Bronchial epithelial cell (primary cell): ENCODE measurements at regions not wholly inside any gene's neighbourhood (a gene's known extent, or its start where the extent isn't known, plus 50 kb on each side); places are given as distances from the start of the nearest gene placed in this dataset.

ENCODE experiments used
- DNase-seq: peaks from one replicate; pipeline ENCODE4 v3.0.0-alpha.2; 2010; ENCODE audit warnings: low read depth
- FAIRE-seq: peaks from 2 replicates; lab custom pipeline; 2011; peaks lifted over from hg19 to GRCh38; lab: Jason Lieb, UNC
- H3K27me3 ChIP-seq: 2 replicates; pipeline ENCODE4 v1.5.1; 2011; ENCODE audit warnings: low read length; ENCODE audit not compliant: control insufficient read depth, insufficient read depth
- H3K36me3 ChIP-seq: 2 replicates; pipeline ENCODE4 v1.5.1; 2011; ENCODE audit warnings: low read length; ENCODE audit not compliant: control insufficient read depth, insufficient read depth
- H3K4me3 ChIP-seq: 2 replicates; pipeline ENCODE4 v1.5.1; 2011; ENCODE audit warnings: mild to moderate bottlenecking, low read depth, low read length, control low read depth
- TF ChIP-seq, protein P1 (sequence below): IDR thresholded peaks from 2 replicates; pipeline ENCODE4 v1.5.1; 2011; ENCODE audit warnings: mild to moderate bottlenecking, moderate library complexity, low read length, control low read depth, inconsistent platforms; ENCODE audit not compliant: insufficient read depth, severe bottlenecking

DNA sequence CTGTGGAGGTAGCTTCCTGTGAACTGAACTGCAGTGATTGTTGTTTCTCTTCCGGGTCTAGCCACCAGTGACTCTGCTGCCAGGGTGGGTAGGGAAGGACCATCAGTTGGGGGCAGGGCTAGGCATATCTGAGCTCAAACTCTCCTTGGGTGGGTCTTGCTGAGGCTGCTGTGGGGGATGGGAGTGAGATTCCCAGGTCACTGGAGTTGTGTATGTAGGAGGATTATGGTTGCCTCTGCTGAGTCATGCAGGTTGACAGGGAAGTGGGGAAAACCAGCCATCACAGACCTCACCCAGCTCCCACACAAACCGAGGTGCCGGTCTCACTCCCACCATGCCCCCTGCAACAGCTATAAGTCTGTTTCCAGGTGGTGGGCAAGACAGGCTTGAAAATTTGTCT, 1937.8 kb downstream of the PCDH7 start:
- FAIRE-seq (no peak), DNase-seq (no peak)
- TF ChIP-seq, protein P1, sequence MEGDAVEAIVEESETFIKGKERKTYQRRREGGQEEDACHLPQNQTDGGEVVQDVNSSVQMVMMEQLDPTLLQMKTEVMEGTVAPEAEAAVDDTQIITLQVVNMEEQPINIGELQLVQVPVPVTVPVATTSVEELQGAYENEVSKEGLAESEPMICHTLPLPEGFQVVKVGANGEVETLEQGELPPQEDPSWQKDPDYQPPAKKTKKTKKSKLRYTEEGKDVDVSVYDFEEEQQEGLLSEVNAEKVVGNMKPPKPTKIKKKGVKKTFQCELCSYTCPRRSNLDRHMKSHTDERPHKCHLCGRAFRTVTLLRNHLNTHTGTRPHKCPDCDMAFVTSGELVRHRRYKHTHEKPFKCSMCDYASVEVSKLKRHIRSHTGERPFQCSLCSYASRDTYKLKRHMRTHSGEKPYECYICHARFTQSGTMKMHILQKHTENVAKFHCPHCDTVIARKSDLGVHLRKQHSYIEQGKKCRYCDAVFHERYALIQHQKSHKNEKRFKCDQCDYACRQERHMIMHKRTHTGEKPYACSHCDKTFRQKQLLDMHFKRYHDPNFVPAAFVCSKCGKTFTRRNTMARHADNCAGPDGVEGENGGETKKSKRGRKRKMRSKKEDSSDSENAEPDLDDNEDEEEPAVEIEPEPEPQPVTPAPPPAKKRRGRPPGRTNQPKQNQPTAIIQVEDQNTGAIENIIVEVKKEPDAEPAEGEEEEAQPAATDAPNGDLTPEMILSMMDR: no peak
- Histone ChIP-seq H3K27me3 (no peaks in the 10 kb centered on the region), H3K36me3 (no peaks in the 10 kb centered on the region), H3K4me3 (no peak overlapping the region)

- H3K27me3 ChIP-seq: no peaks in the 10 kb centered on the region
- TF ChIP-seq, protein P1: no peak
- FAIRE-seq (no peak), DNase-seq (no peak)
- H3K4me3 ChIP-seq: no peak overlapping the region
- no peaks in the 10 kb centered on the region for H3K36me3 ChIP-seq
These were observed 1941.1 kb downstream of the PCDH7 start for GRCh38 chr4:32661229-32661628.

GRCh38 chr4:32662803-32663202, 1942.6 kb downstream of the PCDH7 start:
- no peaks in the 10 kb centered on the region for H3K36me3 ChIP-seq
- TF ChIP-seq, protein P1: no peak
- FAIRE-seq (no peak), DNase-seq (no peak)
- H3K27me3 ChIP-seq: no peaks in the 10 kb centered on the region
- H3K4me3 ChIP-seq: no peak overlapping the region

GRCh38 chr4:32672359-32672758, 1952.2 kb downstream of the PCDH7 start:
- Histone ChIP-seq H3K27me3 (no peaks in the 10 kb centered on the region), H3K36me3 (no peaks in the 10 kb centered on the region), H3K4me3 (no peak overlapping the region)
- DNase-seq (no peak), FAIRE-seq (no peak)
- TF ChIP-seq, protein P1: no peak

DNA sequence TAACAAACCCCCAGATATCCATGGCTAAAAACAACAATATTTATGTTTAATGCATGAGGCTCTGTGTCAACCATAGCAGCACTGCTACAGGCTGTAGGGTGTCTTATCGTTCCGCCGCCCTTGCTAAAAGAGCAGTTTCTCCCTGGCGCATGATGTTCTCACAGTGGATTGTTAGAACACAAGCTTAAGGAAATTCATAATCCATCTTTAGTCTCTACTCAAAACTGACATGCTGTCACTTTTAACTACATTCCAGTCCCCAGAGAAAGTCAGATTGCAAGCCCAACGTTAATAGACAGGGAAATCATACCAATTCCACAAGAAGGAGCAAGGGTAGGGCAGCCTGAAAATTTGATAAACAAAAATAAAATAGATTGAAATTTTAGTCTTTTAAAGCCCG, 1960.8 kb downstream of the PCDH7 start:
- no peaks in the 10 kb centered on the region for H3K27me3 ChIP-seq
- TF ChIP-seq, protein P1: no peak
- FAIRE-seq: no peak
- H3K36me3 ChIP-seq: no peaks in the 10 kb centered on the region
- no peak overlapping the region for H3K4me3 ChIP-seq
- no peak for DNase-seq

- Histone ChIP-seq H3K36me3 (no peaks in the 10 kb centered on the region), H3K27me3 (no peaks in the 10 kb centered on the region), H3K4me3 (no peak overlapping the region)
- TF ChIP-seq, protein P1: no peak
- FAIRE-seq (no peak), DNase-seq (no peak)
These were observed 1964.0 kb downstream of the PCDH7 start for GRCh38 chr4:32684160-32684559.
